ENCODE measurements at regions not wholly inside any gene's neighbourhood (a gene's known extent, or its start where the extent isn't known, plus 50 kb on each side); places are given as distances from the start of the nearest gene placed in this dataset.

GRCh38 chr3:22029480-22029879 lies 278.5 kb upstream of the ZNF385D start:
- WGBS (ENCODE audit: insufficient coverage), result 94% methylated on average over 2 of the region's 4 CpGs
- Mint-ChIP-seq H3K4me3 (no peak overlapping the region), H3K36me3 (no peaks in the 10 kb centered on the region), H3K27ac (no peak overlapping the region), H3K4me1 (no peaks in the 10 kb centered on the region), H3K27me3 (ENCODE audit: low read depth in 2 of 2) (no peaks in the 10 kb centered on the region), H3K9me3 (peaks cover 6 to 16% of the 10 kb centered on the region in 2 donors)
- H3K36me3 ChIP-seq (ENCODE audit: control insufficient read depth, insufficient read depth, low read length), result no peaks in the 10 kb centered on the region
- H3K9me3 ChIP-seq (ENCODE audit: control insufficient read depth, insufficient read depth, low read length), result peaks cover 18% of the 10 kb centered on the region
- ATAC-seq, result no peak
- intact Hi-C loops (cut with micrococcal nuclease), result no loop called here
- no peaks in the 10 kb centered on the region for H3K27me3 ChIP-seq (ENCODE audit: control insufficient read depth, insufficient read depth, low read length)
- TF ChIP-seq CTCF (IDR thresholded peaks at IDR 0.05), result no peak
- DNase-seq, result no peak
- no peaks in the 10 kb centered on the region for H3K4me1 ChIP-seq (ENCODE audit: control insufficient read depth, insufficient read depth, low read length)
- H3K4me3 ChIP-seq (ENCODE audit: low read length), result no peak overlapping the region
- no peak overlapping the region for H3K27ac ChIP-seq (ENCODE audit: low read length)

- TF ChIP-seq CTCF (IDR thresholded peaks at IDR 0.05), result no peak
- intact Hi-C loops (cut with micrococcal nuclease), result no loop called here
- H3K27me3 Mint-ChIP-seq (ENCODE audit: low read depth in 2 of 2), result no peaks in the 10 kb centered on the region
- no peaks in the 10 kb centered on the region for H3K27me3 ChIP-seq (ENCODE audit: control insufficient read depth, insufficient read depth, low read length)
- no peaks in the 10 kb centered on the region for H3K4me1 Mint-ChIP-seq
- H3K27ac ChIP-seq (ENCODE audit: low read length), result no peak overlapping the region
- H3K4me3 Mint-ChIP-seq, result no peak overlapping the region
- no peak overlapping the region for H3K27ac Mint-ChIP-seq
- no peaks in the 10 kb centered on the region for H3K4me1 ChIP-seq (ENCODE audit: control insufficient read depth, insufficient read depth, low read length)
- no peak overlapping the region for H3K4me3 ChIP-seq (ENCODE audit: low read length)
- no peaks in the 10 kb centered on the region for H3K9me3 ChIP-seq (ENCODE audit: control insufficient read depth, insufficient read depth, low read length)
- DNase-seq (no peak), ATAC-seq (no peak)
- H3K36me3 Mint-ChIP-seq, result no peaks in the 10 kb centered on the region
- H3K9me3 Mint-ChIP-seq, result peaks cover 9 to 14% of the 10 kb centered on the region in 2 donors
- no peaks in the 10 kb centered on the region for H3K36me3 ChIP-seq (ENCODE audit: control insufficient read depth, insufficient read depth, low read length)
Observed at GRCh38 chr3:22039161-22039560, 288.2 kb upstream of the ZNF385D start.

GRCh38 chr3:22040150-22040549 lies 289.1 kb upstream of the ZNF385D start:
- Histone ChIP-seq H3K4me1 (ENCODE audit: control insufficient read depth, insufficient read depth, low read length) (no peaks in the 10 kb centered on the region), H3K27me3 (ENCODE audit: control insufficient read depth, insufficient read depth, low read length) (no peaks in the 10 kb centered on the region), H3K4me3 (ENCODE audit: low read length) (no peak overlapping the region), H3K9me3 (ENCODE audit: control insufficient read depth, insufficient read depth, low read length) (no peaks in the 10 kb centered on the region), H3K36me3 (ENCODE audit: control insufficient read depth, insufficient read depth, low read length) (no peaks in the 10 kb centered on the region), H3K27ac (ENCODE audit: low read length) (no peak overlapping the region)
- no CpG with 5 or more reads among the region's 1 CpG for WGBS (ENCODE audit: insufficient coverage)
- peaks cover 9 to 20% of the 10 kb centered on the region in 2 donors for H3K9me3 Mint-ChIP-seq
- H3K36me3 Mint-ChIP-seq, result no peaks in the 10 kb centered on the region
- no peak for DNase-seq
- H3K4me3 Mint-ChIP-seq, result no peak overlapping the region
- H3K4me1 Mint-ChIP-seq, result no peaks in the 10 kb centered on the region
- TF ChIP-seq CTCF (IDR thresholded peaks at IDR 0.05), result no peak
- ATAC-seq, result no peak
- intact Hi-C loops (cut with micrococcal nuclease), result no loop called here
- H3K27me3 Mint-ChIP-seq (ENCODE audit: low read depth in 2 of 2), result no peaks in the 10 kb centered on the region
- no peak overlapping the region for H3K27ac Mint-ChIP-seq

- peaks cover 5 to 12% of the 10 kb centered on the region in 2 donors for H3K9me3 Mint-ChIP-seq
- WGBS (ENCODE audit: insufficient coverage), result no CpG with 5 or more reads among the region's 1 CpG
Observed at GRCh38 chr3:22045882-22046281, 294.9 kb upstream of the ZNF385D start.

More at GRCh38 chr3:22045882-22046281, 294.9 kb upstream of the ZNF385D start:
- H3K4me3 Mint-ChIP-seq, result no peak overlapping the region
- DNase-seq (no peak), ATAC-seq (no peak)
- Histone ChIP-seq H3K4me3 (ENCODE audit: low read length) (no peak overlapping the region), H3K27ac (ENCODE audit: low read length) (no peak overlapping the region), H3K4me1 (ENCODE audit: control insufficient read depth, insufficient read depth, low read length) (no peaks in the 10 kb centered on the region), H3K27me3 (ENCODE audit: control insufficient read depth, insufficient read depth, low read length) (no peaks in the 10 kb centered on the region), H3K9me3 (ENCODE audit: control insufficient read depth, insufficient read depth, low read length) (peaks cover 2% of the 10 kb centered on the region), H3K36me3 (ENCODE audit: control insufficient read depth, insufficient read depth, low read length) (no peaks in the 10 kb centered on the region)
- H3K36me3 Mint-ChIP-seq, result no peaks in the 10 kb centered on the region
- no peak overlapping the region for H3K27ac Mint-ChIP-seq
- intact Hi-C loops (cut with micrococcal nuclease), result no loop called here
- H3K4me1 Mint-ChIP-seq, result no peaks in the 10 kb centered on the region
- no peak for TF ChIP-seq CTCF (IDR thresholded peaks at IDR 0.05)
- H3K27me3 Mint-ChIP-seq (ENCODE audit: low read depth in 2 of 2), result no peaks in the 10 kb centered on the region
